Hepatocyte (in vitro differentiated cells): ENCODE measurements at regions not wholly inside any gene's neighbourhood (a gene's known extent, or its start where the extent isn't known, plus 50 kb on each side); places are given as distances from the start of the nearest gene placed in this dataset.

ENCODE experiments used
- EZH2 ChIP-seq: fragments of 200-600 bp; sonication (generic); IDR thresholded peaks from 2 replicates; pipeline ENCODE4 v1.6.1; 2016; ENCODE audit warnings: antibody characterized with exemption, mild to moderate bottlenecking, borderline replicate concordance
- EZH2phosphoT487 ChIP-seq: fragments of 200-600 bp; sonication (generic); IDR thresholded peaks from one replicate; pipeline ENCODE4 v1.6.1; 2018; ENCODE audit warnings: antibody characterized with exemption, mild to moderate bottlenecking, low read depth, moderate library complexity; ENCODE audit not compliant: unreplicated experiment, severe bottlenecking
- TF ChIP-seq, protein P1 (sequence below): fragments of 200-600 bp; sonication (generic); IDR thresholded peaks from 2 replicates; pipeline ENCODE4 v1.5.1; 2016; ENCODE audit warnings: antibody characterized with exemption, mild to moderate bottlenecking; ENCODE audit not compliant: poor library complexity

DNA sequence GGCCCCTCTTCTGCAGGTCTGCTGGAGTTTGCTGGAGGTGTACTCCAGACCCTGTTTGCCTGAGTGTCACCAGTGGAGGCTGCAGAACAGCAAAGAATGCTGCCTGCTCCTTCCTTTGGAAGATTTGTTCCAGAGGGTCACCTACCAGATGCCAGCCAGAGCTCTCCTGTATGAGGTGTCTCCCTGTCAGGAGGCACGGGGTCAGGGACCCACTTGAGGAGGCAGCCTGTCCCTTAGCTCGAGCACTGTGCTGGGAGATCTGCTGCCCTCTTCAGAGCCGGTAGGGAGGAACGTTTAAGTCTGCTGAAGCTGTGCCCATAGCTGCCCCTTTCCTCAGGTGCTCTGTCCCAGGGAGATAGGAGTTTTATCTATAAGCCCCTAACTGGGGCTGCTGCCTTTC is 207.9 kb downstream of the FAT3 start:
- TF ChIP-seq, protein P1, sequence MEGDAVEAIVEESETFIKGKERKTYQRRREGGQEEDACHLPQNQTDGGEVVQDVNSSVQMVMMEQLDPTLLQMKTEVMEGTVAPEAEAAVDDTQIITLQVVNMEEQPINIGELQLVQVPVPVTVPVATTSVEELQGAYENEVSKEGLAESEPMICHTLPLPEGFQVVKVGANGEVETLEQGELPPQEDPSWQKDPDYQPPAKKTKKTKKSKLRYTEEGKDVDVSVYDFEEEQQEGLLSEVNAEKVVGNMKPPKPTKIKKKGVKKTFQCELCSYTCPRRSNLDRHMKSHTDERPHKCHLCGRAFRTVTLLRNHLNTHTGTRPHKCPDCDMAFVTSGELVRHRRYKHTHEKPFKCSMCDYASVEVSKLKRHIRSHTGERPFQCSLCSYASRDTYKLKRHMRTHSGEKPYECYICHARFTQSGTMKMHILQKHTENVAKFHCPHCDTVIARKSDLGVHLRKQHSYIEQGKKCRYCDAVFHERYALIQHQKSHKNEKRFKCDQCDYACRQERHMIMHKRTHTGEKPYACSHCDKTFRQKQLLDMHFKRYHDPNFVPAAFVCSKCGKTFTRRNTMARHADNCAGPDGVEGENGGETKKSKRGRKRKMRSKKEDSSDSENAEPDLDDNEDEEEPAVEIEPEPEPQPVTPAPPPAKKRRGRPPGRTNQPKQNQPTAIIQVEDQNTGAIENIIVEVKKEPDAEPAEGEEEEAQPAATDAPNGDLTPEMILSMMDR, result no peak
- TF ChIP-seq EZH2phosphoT487, result no peak
- TF ChIP-seq EZH2, result no peak
